PC-3 (cell line): ENCODE measurements at regions not wholly inside any gene's neighbourhood (a gene's known extent, or its start where the extent isn't known, plus 50 kb on each side); places are given as distances from the start of the nearest gene placed in this dataset.

ENCODE experiments used
- CTCF ChIP-seq: fragments of 300-600 bp; sonication (generic); conservative IDR thresholded peaks from 2 replicates; pipeline ENCODE4 v1.5.1; 2017; ENCODE audit warnings: antibody characterized with exemption, low read depth, mild to moderate bottlenecking, low read length
- EZH2phosphoT487 ChIP-seq: fragments of 300-600 bp; sonication (generic); IDR thresholded peaks from 2 replicates; pipeline ENCODE4 v1.6.1; 2018; ENCODE audit warnings: mild to moderate bottlenecking, antibody characterized with exemption, low read length, borderline replicate concordance

- TF ChIP-seq CTCF (no peak), EZH2phosphoT487 (no peak)
These were observed 397.2 kb upstream of the CDH2 start for GRCh38 chr18:28574175-28574574.
